CD4-positive, CD25-positive, alpha-beta regulatory T cell (primary cell): ENCODE measurements at regions not wholly inside any gene's neighbourhood (a gene's known extent, or its start where the extent isn't known, plus 50 kb on each side); places are given as distances from the start of the nearest gene placed in this dataset.

Source experiments
- ATAC-seq, 2 donors: fragments of 150-1000 bp; cut with Tn5 transposase; one replicate each; pipeline ENCODE4 v1.10.0; 2021; ENCODE audit warnings: low read depth in 2 of 2, moderate number of reproducible peaks in 2 of 2, moderate library complexity in 1 of 2
- DNase-seq, 3 donors: peaks; one replicate each; pipeline versions ENCODE4 v3.0.0 to v3.0.0-alpha.2; 2012 to 2022; ENCODE audit warnings: mixed read lengths in 1 of 3
- H3K27ac ChIP-seq: one replicate; pipeline ENCODE4 v1.7.0; 2013; ENCODE audit warnings: mild to moderate bottlenecking, low read length; ENCODE audit not compliant: insufficient read depth, poor library complexity, severe bottlenecking
- H3K27me3 ChIP-seq: one replicate; pipeline ENCODE4 v1.7.0; 2013; ENCODE audit warnings: low read length; ENCODE audit not compliant: control insufficient read depth, insufficient read depth
- H3K36me3 ChIP-seq: one replicate; pipeline ENCODE4 v1.7.0; 2013; ENCODE audit warnings: mild to moderate bottlenecking, low read length, moderate library complexity; ENCODE audit not compliant: control insufficient read depth, insufficient read depth
- H3K4me1 ChIP-seq: 2 replicates; pipeline ENCODE4 v1.7.0; 2013; ENCODE audit warnings: mild to moderate bottlenecking, low read length; ENCODE audit not compliant: insufficient read depth, control insufficient read depth, poor library complexity, severe bottlenecking
- H3K4me3 ChIP-seq: one replicate; pipeline ENCODE4 v1.7.0; 2013; ENCODE audit warnings: low read depth, mild to moderate bottlenecking, low read length, moderate library complexity
- H3K9me3 ChIP-seq, 2 experiments: 1 replicate in 1 of 2; 2 replicates in 1 of 2; pipeline ENCODE4 v1.7.0; 2013; ENCODE audit warnings: low read length in 2 of 2, mild to moderate bottlenecking in 1 of 2, moderate library complexity in 1 of 2; ENCODE audit not compliant: control insufficient read depth in 2 of 2
- H3K27ac Mint-ChIP-seq, 3 donors: one replicate each; pipeline ENCODE4 v1.8.0; 2020 to 2022; ENCODE audit warnings: mild to moderate bottlenecking in 3 of 3, mixed read lengths in 3 of 3, moderate library complexity in 2 of 3
- H3K27me3 Mint-ChIP-seq: one replicate; pipeline ENCODE4 v1.8.0; 2022; ENCODE audit warnings: mild to moderate bottlenecking, mixed read lengths
- H3K36me3 Mint-ChIP-seq: one replicate; pipeline ENCODE4 v1.8.0; 2020; ENCODE audit warnings: mixed read lengths
- H3K4me1 Mint-ChIP-seq, 4 donors: one replicate each; pipeline ENCODE4 v1.8.0; 2020 to 2022; ENCODE audit warnings: mixed read lengths in 4 of 4, mild to moderate bottlenecking in 1 of 4
- H3K4me3 Mint-ChIP-seq, 4 donors: one replicate each; pipeline ENCODE4 v1.8.0; 2020 to 2022; ENCODE audit warnings: mild to moderate bottlenecking in 4 of 4, mixed read lengths in 4 of 4, moderate library complexity in 3 of 4
- H3K9me3 Mint-ChIP-seq, 7 donors: one replicate each; pipeline ENCODE4 v1.8.0; 2020 to 2022; ENCODE audit warnings: mixed read lengths in 7 of 7, mild to moderate bottlenecking in 3 of 7, moderate library complexity in 2 of 7

DNA sequence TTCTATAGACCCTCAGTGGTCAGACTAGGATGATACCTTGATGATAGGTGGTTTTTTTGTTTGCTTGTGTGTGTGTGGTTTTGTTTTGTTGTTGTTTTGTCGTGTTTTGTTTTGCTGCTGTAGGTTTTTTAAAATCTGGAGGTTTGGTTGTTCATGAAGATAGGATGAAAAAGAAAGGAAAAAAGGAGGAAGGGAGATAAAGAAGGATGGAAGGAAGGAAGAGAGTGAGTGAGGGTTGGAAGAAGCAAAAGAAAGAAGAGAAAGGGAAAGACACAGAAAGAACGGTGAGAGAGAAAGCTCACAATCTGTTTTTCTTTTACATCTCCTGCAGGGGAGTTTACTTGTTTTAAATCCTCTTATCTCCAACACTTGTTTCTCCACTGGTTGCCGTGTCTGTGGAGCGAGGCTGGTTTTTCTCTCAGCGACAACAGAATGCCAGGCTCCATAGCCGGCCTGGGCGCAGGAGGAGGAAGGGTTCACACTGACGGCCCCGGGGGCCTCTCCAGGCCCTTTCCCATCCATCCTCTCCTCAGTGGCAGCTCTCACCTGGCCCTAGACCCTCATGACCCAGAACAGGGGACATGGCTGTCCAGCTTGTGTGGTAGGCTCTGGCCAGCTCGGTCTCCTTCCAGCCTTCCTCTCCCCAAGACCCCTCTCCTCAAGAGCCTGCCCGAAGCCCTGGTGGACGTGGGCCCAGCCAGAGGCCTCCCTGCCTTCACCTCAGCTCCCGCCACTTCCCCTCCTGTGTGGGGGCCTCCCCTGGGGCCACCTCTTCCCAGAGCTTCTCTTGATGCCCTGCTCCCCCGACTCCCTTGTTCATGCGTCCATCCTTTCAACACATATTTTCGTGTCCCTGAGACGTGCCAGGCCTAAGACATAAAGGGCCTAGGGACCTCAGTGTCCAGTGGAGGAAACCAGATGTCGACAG lies 168.4 kb downstream of the VEGFA start:
- Mint-ChIP-seq H3K4me3 (no peak overlapping the region), H3K9me3 (peaks cover 0 to 2% (median 0%) of the 10 kb centered on the region in 7 donors), H3K27me3 (peaks cover 8% of the 10 kb centered on the region), H3K36me3 (no peaks in the 10 kb centered on the region), H3K4me1 (no peaks in the 10 kb centered on the region), H3K27ac (no peak overlapping the region)
- Histone ChIP-seq H3K4me3 (no peak overlapping the region), H3K4me1 (no peaks in the 10 kb centered on the region), H3K27ac (no peak overlapping the region), H3K27me3 (no peaks in the 10 kb centered on the region), H3K9me3 (no peaks in the 10 kb centered on the region), H3K36me3 (no peaks in the 10 kb centered on the region)
- ATAC-seq (no peak), DNase-seq (no peak)

DNA sequence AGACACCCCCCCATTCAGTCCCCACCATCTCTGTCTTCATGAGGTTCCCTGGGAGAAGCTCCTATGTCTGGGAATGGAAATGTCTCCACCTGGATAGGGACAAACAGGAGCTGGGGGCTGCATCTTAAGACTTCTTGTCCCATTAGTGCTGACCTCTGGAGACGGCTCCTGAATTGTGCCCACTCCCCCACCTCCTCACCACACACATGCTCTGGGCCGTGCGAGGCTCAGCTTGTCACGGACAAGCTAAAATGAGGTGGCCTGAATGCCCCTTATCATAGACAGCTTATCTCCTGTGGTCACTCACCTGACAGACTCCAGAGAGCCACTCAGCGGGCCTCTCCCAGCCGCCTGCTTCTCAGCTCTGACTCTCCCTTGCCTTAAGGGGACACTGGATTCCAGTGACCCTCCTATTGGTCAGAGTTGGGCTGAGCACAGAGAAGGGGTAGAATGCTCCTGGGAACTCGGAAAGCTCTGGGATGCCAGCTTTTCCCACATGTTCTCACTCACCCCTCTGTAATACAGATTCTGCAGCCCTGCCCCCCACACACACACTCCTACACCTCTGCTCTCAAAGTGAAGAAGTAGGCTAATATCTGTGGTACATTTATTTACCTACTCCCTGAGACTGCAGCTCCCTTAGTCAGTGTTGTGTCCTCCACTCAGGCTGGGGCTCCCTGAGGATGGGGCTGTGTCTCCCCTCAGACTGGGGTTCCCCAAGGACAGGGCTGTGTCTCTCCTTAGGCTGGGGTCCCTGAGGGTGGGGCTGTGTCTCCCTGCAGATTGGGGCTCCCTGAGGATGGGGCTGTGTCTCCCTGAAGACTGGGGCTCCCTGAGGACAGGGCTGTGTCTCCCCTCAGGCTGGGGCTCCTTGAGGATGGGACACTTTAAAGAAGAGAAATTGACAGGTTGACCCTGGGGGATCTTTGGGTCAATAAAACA lies 167.5 kb downstream of the VEGFA start:
- no peaks in the 10 kb centered on the region for H3K9me3 Mint-ChIP-seq
- no peak overlapping the region for H3K4me3 Mint-ChIP-seq
- H3K36me3 Mint-ChIP-seq = no peaks in the 10 kb centered on the region
- DNase-seq = no peak
- Histone ChIP-seq H3K27ac (no peak overlapping the region), H3K4me1 (no peaks in the 10 kb centered on the region), H3K4me3 (no peak overlapping the region), H3K36me3 (no peaks in the 10 kb centered on the region), H3K9me3 (no peaks in the 10 kb centered on the region), H3K27me3 (no peaks in the 10 kb centered on the region)
- no peak for ATAC-seq
- H3K27me3 Mint-ChIP-seq = peaks cover 8% of the 10 kb centered on the region
- no peaks in the 10 kb centered on the region for H3K4me1 Mint-ChIP-seq
- no peak overlapping the region for H3K27ac Mint-ChIP-seq

DNA sequence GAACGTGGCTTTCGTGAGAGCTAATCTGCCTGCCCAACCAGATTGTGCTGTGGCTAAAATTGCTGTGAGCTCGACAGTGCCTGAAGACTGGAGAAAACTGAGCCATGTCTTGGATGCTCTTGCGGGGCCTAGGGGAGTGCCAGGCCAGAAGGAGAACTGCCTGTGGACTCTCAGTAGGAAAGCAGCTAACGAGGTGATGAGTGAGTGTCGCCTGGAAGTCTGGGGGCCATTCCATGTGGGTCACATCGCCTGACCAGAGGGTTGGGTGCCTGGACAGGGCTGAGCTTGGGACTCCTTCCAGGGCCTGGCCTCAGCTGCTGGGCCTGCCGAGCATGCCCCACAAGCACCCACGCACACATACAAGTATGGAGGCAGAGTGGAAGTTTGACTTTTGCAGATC lies 166.5 kb downstream of the VEGFA start:
- H3K4me1 Mint-ChIP-seq = no peaks in the 10 kb centered on the region
- no peaks in the 10 kb centered on the region for H3K36me3 Mint-ChIP-seq
- Histone ChIP-seq H3K36me3 (no peaks in the 10 kb centered on the region), H3K9me3 (no peaks in the 10 kb centered on the region), H3K4me1 (no peaks in the 10 kb centered on the region), H3K27me3 (no peaks in the 10 kb centered on the region), H3K27ac (no peak overlapping the region), H3K4me3 (no peak overlapping the region)
- ATAC-seq = no peak
- no peak for DNase-seq
- peaks cover 8% of the 10 kb centered on the region for H3K27me3 Mint-ChIP-seq
- H3K4me3 Mint-ChIP-seq = no peak overlapping the region
- no peaks in the 10 kb centered on the region for H3K9me3 Mint-ChIP-seq
- no peak overlapping the region for H3K27ac Mint-ChIP-seq

DNA sequence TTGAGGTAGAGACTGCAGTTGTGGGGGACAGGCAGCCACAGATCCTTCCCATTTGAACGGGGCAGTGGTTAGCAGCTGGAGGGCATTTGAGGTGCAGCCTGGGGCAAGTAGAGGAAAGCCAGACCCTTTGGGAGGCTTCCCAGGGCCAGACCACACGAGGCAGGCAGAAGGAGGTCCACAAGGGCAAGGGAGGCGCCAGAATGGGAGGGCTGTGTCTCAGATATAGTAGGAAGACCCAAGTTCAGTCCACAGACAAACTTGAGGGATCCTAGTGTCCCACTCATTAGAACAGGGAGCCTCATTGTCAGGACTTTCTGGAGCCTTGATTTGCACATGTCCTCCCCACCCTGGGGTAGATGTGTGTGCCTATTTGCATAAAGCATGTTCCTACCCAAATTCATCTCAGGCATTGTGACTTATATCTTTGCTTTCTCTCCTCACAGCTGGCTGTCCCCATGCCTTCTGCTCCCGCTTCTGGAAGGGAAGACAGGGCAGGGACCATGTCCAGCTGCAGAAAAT lies 166.0 kb downstream of the VEGFA start:
- H3K27me3 ChIP-seq = no peaks in the 10 kb centered on the region
- no peaks in the 10 kb centered on the region for H3K36me3 ChIP-seq
- DNase-seq (no peak), ATAC-seq (no peak)
- Mint-ChIP-seq H3K36me3 (no peaks in the 10 kb centered on the region), H3K4me1 (no peaks in the 10 kb centered on the region), H3K27me3 (peaks cover 8% of the 10 kb centered on the region), H3K27ac (no peak overlapping the region), H3K4me3 (no peak overlapping the region), H3K9me3 (no peaks in the 10 kb centered on the region)
- H3K4me1 ChIP-seq = no peaks in the 10 kb centered on the region
- no peak overlapping the region for H3K27ac ChIP-seq
- H3K9me3 ChIP-seq = no peaks in the 10 kb centered on the region
- H3K4me3 ChIP-seq = no peak overlapping the region

DNA sequence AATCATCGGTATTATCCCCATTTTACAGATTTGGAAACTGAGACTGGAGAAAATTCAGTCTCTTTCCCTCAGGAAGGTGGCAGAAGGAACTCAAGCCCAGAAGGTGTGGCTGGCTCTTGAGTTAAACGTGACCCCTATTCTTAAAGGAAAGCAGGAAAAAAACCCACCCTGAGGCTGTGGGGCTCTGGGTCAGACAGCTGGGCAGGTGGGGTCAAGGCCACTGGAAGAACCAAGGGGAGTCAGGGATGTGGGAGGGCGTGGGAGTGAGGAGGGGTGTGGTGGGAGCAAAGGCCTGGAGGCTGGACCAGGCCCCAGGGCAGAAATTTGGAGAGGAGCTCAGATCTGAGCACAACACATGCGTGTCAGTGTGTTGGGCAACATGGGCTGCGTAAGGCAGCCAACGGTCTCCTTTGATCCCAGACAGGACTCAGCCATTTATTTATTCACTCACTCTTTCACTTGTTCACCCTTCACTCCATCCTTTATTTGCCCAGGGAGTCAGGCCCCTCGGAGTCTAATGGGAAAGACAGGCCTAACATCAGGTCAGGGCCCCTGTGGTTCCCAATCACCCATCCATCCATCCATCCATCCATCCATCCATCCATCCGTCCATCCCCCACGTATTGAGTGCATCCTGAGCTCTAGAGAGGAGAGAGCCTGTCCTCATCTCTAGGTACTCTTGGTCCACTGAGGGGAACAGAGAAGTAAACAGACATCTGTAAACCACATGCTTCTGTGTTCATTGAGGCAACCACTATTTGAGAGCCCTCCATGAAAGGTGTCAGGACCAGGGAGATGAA lies 165.0 kb downstream of the VEGFA start:
- no peaks in the 10 kb centered on the region for H3K36me3 Mint-ChIP-seq
- no peaks in the 10 kb centered on the region for H3K9me3 ChIP-seq
- H3K9me3 Mint-ChIP-seq = no peaks in the 10 kb centered on the region
- peaks cover 0 to 2% (median 0%) of the 10 kb centered on the region in 4 donors for H3K4me1 Mint-ChIP-seq
- ATAC-seq = no peak
- no peak for DNase-seq
- H3K27ac ChIP-seq = no peak overlapping the region
- no peak overlapping the region for H3K4me3 ChIP-seq
- no peak overlapping the region for H3K4me3 Mint-ChIP-seq
- no peaks in the 10 kb centered on the region for H3K27me3 ChIP-seq
- no peak overlapping the region for H3K27ac Mint-ChIP-seq
- peaks cover 8% of the 10 kb centered on the region for H3K27me3 Mint-ChIP-seq
- no peaks in the 10 kb centered on the region for H3K4me1 ChIP-seq
- no peaks in the 10 kb centered on the region for H3K36me3 ChIP-seq

DNA sequence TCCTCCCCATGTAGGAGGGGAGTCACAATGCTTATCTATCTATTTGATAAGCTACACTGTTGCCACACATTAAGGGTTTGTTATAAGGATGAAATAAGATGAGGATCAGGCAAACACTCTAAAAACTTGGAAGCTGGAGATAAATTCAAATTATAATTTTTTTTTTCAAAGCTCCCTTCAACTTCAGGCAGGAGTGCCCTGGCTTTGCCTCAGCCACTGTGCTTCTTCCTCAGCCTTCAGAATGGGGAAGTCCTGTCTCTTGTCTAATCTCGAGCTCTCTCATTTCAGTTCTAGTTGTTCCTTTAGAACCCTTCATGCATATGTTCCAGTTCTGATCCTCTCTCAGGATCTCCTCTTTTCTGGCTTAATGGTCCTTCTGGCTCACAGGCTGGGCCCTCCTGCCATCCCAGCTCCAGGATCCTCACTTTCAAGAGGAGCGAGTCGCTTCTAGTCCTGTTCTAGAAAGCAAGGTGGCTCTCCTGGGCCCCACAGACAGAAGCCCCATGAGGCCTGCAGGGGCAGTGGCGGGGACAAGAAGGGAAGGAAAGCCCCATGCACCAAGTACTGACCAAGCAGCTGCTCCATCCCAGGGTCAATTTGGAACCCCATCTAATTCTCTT lies 164.3 kb downstream of the VEGFA start:
- Mint-ChIP-seq H3K27me3 (peaks cover 8% of the 10 kb centered on the region), H3K4me1 (peaks cover 0 to 2% (median 0%) of the 10 kb centered on the region in 4 donors), H3K4me3 (no peak overlapping the region), H3K9me3 (no peaks in the 10 kb centered on the region), H3K27ac (no peak overlapping the region), H3K36me3 (no peaks in the 10 kb centered on the region)
- Histone ChIP-seq H3K4me3 (no peak overlapping the region), H3K27me3 (no peaks in the 10 kb centered on the region), H3K4me1 (no peaks in the 10 kb centered on the region), H3K27ac (no peak overlapping the region), H3K36me3 (no peaks in the 10 kb centered on the region), H3K9me3 (no peaks in the 10 kb centered on the region)
- ATAC-seq (no peak), DNase-seq (no peak)
